ENCODE measurements at regions not wholly inside any gene's neighbourhood (a gene's known extent, or its start where the extent isn't known, plus 50 kb on each side); places are given as distances from the start of the nearest gene placed in this dataset.
A peak's percentile ranks its signal among the peaks of the same experiment; 100 is the strongest.
"Not testable (repeated sequence)": the region's sequence is repeated elsewhere in the genome, so short reads cannot be mapped to it uniquely, and the experiment has no call there.

DNA sequence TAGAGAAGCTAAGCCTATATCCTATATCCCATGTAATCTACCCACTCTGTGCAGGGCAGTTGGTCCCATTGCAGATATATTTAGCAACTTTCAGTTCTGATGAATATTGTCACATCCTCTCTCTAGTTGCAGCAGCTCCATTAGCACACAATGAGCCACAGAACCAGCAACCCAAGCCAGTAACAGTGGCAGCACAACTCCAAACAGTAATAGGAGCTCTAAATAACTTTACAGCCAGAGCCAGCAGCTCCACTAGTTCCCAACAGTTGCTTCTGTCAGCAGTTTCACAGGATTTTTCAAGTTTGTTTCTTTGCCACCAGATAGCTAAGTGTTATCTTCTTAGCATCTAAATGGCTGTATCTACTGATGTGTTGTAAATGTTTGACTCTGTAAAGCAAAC, 490.8 kb downstream of the HTR1B start:
- intact Hi-C loops (cut with DNase I) = no loop called here
- no peaks in the 10 kb centered on the region for H3K36me3 ChIP-seq
- DNase-seq (no peak), ATAC-seq (no peak), FAIRE-seq (no peak)
- no peak overlapping the region for H3K27ac ChIP-seq
- H3K9me3 ChIP-seq = no peaks in the 10 kb centered on the region
- H3K4me1 ChIP-seq = no peaks in the 10 kb centered on the region
- H3K27me3 ChIP-seq = no peaks in the 10 kb centered on the region
- no peak for TF ChIP-seq CTCF (IDR thresholded peaks at IDR 0.05)
- no peak overlapping the region for H3K4me3 ChIP-seq

DNA sequence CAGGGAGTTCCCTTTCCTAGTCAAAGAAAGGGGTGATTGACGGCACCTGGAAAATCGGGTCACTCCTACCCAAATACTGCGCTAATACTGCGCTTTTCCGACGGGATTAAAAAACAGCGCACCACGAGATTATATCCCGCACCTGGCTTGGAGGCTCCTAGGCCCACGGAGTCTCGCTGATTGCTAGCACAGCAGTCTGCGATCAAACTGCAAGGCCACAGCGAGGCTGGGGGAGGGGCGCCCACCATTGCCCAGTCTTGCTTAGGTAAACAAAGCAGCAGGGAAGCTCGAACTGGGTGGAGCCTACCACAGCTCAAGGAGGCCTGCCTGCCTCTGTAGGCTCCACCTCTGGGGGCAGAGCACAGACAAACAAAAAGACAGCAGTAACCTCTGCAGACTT, 504.1 kb downstream of the HTR1B start:
- ATAC-seq; H3K36me3 ChIP-seq; H3K4me3 ChIP-seq; H3K9me3 ChIP-seq; FAIRE-seq; H3K4me1 ChIP-seq; H3K27me3 ChIP-seq; intact Hi-C loops (cut with DNase I); H3K27ac ChIP-seq: not testable (repeated sequence)
- 86 to 89% methylated on average over 15 of the region's 15 CpGs for WGBS, 2 donors
- peak in 1 of 6 donors; percentile 42 for DNase-seq

GRCh38 chr6:76942203-76942966, 520.9 kb downstream of the HTR1B start:
- WGBS, 2 donors = 87 to 91% methylated on average over 2 of the region's 2 CpGs
- FAIRE-seq = no peak
- H3K27me3 ChIP-seq = no peaks in the 10 kb centered on the region
- H3K27ac ChIP-seq = no peak overlapping the region
- intact Hi-C loops (cut with DNase I) = no loop called here
- no peak overlapping the region for H3K4me3 ChIP-seq
- DNase-seq = no peak
- no peaks in the 10 kb centered on the region for H3K4me1 ChIP-seq
- TF ChIP-seq CTCF (IDR thresholded peaks at IDR 0.05) = no peak
- no peak for ATAC-seq
- no peaks in the 10 kb centered on the region for H3K9me3 ChIP-seq
- H3K36me3 ChIP-seq = no peaks in the 10 kb centered on the region

GRCh38 chr6:76940191-76940590, 523.1 kb downstream of the HTR1B start:
- FAIRE-seq (no peak), ATAC-seq (no peak), DNase-seq (no peak)
- Histone ChIP-seq H3K9me3 (no peaks in the 10 kb centered on the region), H3K4me3 (no peak overlapping the region), H3K4me1 (no peaks in the 10 kb centered on the region), H3K27me3 (no peaks in the 10 kb centered on the region), H3K36me3 (no peaks in the 10 kb centered on the region), H3K27ac (no peak overlapping the region)
- intact Hi-C loops (cut with DNase I) = no loop called here
- 71 to 85% methylated on average over 1 of the region's 1 CpG for WGBS, 2 donors
- TF ChIP-seq CTCF (IDR thresholded peaks at IDR 0.05) = no peak

DNA sequence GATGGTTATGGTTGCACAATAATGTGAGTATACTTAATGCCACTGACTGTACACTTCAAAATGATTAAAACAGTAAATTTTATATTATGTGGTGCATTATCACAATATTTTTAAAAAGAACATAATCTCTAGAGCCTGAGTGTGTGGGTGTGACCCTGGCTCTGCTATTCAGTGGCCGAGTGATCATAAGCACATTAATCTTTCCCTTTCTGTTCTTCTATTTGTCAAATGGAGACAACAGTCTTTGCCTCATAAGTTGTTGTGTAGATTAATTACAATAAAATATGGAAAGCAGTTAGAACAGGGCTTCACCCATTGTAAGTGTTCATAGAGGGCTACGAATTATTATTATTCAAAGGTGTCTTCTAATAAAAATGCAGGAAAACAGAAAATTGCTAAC, 548.6 kb downstream of the HTR1B start:
- Histone ChIP-seq H3K36me3 (no peaks in the 10 kb centered on the region), H3K4me1 (no peaks in the 10 kb centered on the region), H3K4me3 (no peak overlapping the region), H3K27me3 (no peaks in the 10 kb centered on the region), H3K27ac (no peak overlapping the region), H3K9me3 (no peaks in the 10 kb centered on the region)
- 67 to 80% methylated on average over 2 of the region's 2 CpGs for WGBS, 2 donors
- DNase-seq = no peak
- no peak for TF ChIP-seq CTCF (IDR thresholded peaks at IDR 0.05)
- no peak for ATAC-seq
- intact Hi-C loops (cut with DNase I) = no loop called here
- no peak for FAIRE-seq

DNA sequence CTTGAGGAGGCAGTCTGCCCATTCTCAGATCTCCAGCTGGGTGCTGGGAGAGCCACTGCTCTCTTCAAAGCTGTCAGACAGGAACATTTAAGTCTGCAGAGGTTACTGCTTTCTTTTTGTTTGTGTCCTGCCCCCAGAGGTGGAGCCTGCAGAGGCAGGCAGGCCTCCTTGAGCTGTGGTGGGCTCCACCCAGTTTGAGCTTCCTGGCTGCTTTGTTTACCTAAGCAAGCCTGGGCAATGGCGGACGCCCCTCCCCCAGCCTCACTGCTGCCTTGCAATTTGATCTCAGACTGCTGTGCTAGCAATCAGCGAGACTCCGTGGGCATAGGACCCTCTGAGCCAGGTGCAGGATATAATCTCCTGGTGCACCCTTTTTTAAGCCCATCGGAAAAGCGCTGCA, 557.8 kb downstream of the HTR1B start:
- FAIRE-seq; intact Hi-C loops (cut with DNase I): not testable (repeated sequence)

More for the DNA sequence above, 557.8 kb downstream of the HTR1B start:
- not testable (repeated sequence) for H3K4me3 ChIP-seq, ATAC-seq, H3K36me3 ChIP-seq, H3K27ac ChIP-seq, DNase-seq, H3K9me3 ChIP-seq, H3K27me3 ChIP-seq, H3K4me1 ChIP-seq
- 85 to 100% methylated on average over 4 to 6 of the region's 6 CpGs for WGBS, 2 donors
